ENCODE measurements at regions not wholly inside any gene's neighbourhood (a gene's known extent, or its start where the extent isn't known, plus 50 kb on each side); places are given as distances from the start of the nearest gene placed in this dataset.

DNA sequence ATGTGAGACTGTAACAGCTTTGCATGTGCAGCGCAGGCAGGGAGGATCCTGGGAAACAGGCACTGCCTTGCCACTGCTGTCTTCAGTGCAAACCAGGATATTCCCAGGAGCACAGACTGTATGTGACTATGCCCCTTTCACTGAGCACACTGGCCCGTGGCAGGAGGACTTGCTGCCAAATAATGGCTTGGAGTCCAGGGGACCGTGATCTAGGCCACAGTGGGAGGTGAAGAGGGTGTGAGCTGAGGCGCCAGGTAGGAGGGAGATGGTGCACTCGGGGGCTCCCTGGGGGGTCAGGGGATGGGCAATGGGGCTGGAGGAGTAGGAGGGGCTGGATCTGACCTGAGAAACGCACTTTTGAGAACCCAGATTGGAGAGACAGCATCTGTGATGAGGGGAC, 193.4 kb upstream of the ZNF32 start:
- H3K9me3 ChIP-seq (ENCODE audit: control insufficient read depth in 4 of 4, low read length in 3 of 4), result no peaks in the 10 kb centered on the region
- no peak overlapping the region for H3K27ac ChIP-seq (ENCODE audit: low read depth in 1 of 2, low read length in 2 of 2)
- no peak overlapping the region for H3K4me3 ChIP-seq (ENCODE audit: low read depth in 1 of 3, low read length in 3 of 3)
- no peak overlapping the region for H3K9ac ChIP-seq (ENCODE audit: low read depth in 1 of 2, low read length in 2 of 2)
- H3K4me1 ChIP-seq (ENCODE audit: control insufficient read depth in 4 of 4, insufficient read depth in 4 of 4, low read length in 3 of 4), result no peaks in the 10 kb centered on the region
- TF ChIP-seq SP1 (IDR thresholded peaks at IDR 0.05) (no peak), CTCF (IDR thresholded peaks at IDR 0.05; ENCODE audit: low read depth, low read length, missing input control) (no peak), FOXA1 (IDR thresholded peaks at IDR 0.05) (no peak), TAF1 (conservative IDR thresholded peaks at IDR 0.05) (no peak), HNF4A (conservative IDR thresholded peaks at IDR 0.05) (no peak), GABPA (IDR thresholded peaks at IDR 0.05 in 1 of 2, conservative IDR thresholded peaks at IDR 0.05 in 1 of 2) (no peak), ATF3 (IDR thresholded peaks at IDR 0.05) (no peak), YY1 (IDR thresholded peaks at IDR 0.05) (no peak), JUND (IDR thresholded peaks at IDR 0.05) (no peak), EGR1 (IDR thresholded peaks at IDR 0.05; ENCODE audit: low read depth in 2 of 2) (no peak), RXRA (IDR thresholded peaks at IDR 0.05) (no peak), REST (IDR thresholded peaks at IDR 0.05) (no peak), RAD21 (IDR thresholded peaks at IDR 0.05) (no peak), HNF4G (IDR thresholded peaks at IDR 0.05) (no peak), FOXA2 (IDR thresholded peaks at IDR 0.05) (no peak), NR2F2 (IDR thresholded peaks at IDR 0.05) (no peak)
- TF ChIP-seq, protein P1, sequence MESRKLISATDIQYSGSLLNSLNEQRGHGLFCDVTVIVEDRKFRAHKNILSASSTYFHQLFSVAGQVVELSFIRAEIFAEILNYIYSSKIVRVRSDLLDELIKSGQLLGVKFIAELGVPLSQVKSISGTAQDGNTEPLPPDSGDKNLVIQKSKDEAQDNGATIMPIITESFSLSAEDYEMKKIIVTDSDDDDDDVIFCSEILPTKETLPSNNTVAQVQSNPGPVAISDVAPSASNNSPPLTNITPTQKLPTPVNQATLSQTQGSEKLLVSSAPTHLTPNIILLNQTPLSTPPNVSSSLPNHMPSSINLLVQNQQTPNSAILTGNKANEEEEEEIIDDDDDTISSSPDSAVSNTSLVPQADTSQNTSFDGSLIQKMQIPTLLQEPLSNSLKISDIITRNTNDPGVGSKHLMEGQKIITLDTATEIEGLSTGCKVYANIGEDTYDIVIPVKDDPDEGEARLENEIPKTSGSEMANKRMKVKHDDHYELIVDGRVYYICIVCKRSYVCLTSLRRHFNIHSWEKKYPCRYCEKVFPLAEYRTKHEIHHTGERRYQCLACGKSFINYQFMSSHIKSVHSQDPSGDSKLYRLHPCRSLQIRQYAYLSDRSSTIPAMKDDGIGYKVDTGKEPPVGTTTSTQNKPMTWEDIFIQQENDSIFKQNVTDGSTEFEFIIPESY (IDR thresholded peaks at IDR 0.05), result no peak
- H3K27me3 ChIP-seq (ENCODE audit: control insufficient read depth in 4 of 4, insufficient read depth in 4 of 4, low read length in 3 of 4), result no peaks in the 10 kb centered on the region
- DNase-seq (ENCODE audit: low spot score), result no peak
- WGBS, result 77% methylated on average over 6 of the region's 6 CpGs
- H3K36me3 ChIP-seq (ENCODE audit: control insufficient read depth in 4 of 4, insufficient read depth in 3 of 4, low read depth in 1 of 4, low read length in 3 of 4), result no peaks in the 10 kb centered on the region

- Histone ChIP-seq H3K27me3 (ENCODE audit: control insufficient read depth in 4 of 4, insufficient read depth in 4 of 4, low read length in 3 of 4) (no peaks in the 10 kb centered on the region), H3K9ac (ENCODE audit: low read depth in 1 of 2, low read length in 2 of 2) (no peak overlapping the region), H3K36me3 (ENCODE audit: control insufficient read depth in 4 of 4, insufficient read depth in 3 of 4, low read depth in 1 of 4, low read length in 3 of 4) (no peaks in the 10 kb centered on the region), H3K4me3 (ENCODE audit: low read depth in 1 of 3, low read length in 3 of 3) (no peak overlapping the region), H3K4me1 (ENCODE audit: control insufficient read depth in 4 of 4, insufficient read depth in 4 of 4, low read length in 3 of 4) (no peaks in the 10 kb centered on the region), H3K27ac (ENCODE audit: low read depth in 1 of 2, low read length in 2 of 2) (no peak overlapping the region), H3K9me3 (ENCODE audit: control insufficient read depth in 4 of 4, low read length in 3 of 4) (peaks cover 0 to 4% (median 1%) of the 10 kb centered on the region in 4 donors)
- 50% methylated on average over 3 of the region's 3 CpGs for WGBS
- DNase-seq (ENCODE audit: low spot score), result no peak
- TF ChIP-seq SP1 (IDR thresholded peaks at IDR 0.05), result no peak
- TF ChIP-seq NR2F2 (IDR thresholded peaks at IDR 0.05), result no peak
- TF ChIP-seq, protein P1 (IDR thresholded peaks at IDR 0.05), result no peak
- TF ChIP-seq RAD21 (IDR thresholded peaks at IDR 0.05), result no peak
- no peak for TF ChIP-seq TAF1 (conservative IDR thresholded peaks at IDR 0.05)
- TF ChIP-seq YY1 (IDR thresholded peaks at IDR 0.05), result no peak
- TF ChIP-seq HNF4A (conservative IDR thresholded peaks at IDR 0.05), result no peak
- TF ChIP-seq REST (IDR thresholded peaks at IDR 0.05), result no peak
- TF ChIP-seq JUND (IDR thresholded peaks at IDR 0.05), result no peak
- no peak for TF ChIP-seq MAX (IDR thresholded peaks at IDR 0.05)
Measured at GRCh38 chr10:43839973-43840372, 191.3 kb upstream of the ZNF32 start.

All from liver (tissue), 8 donors.